ENCODE measurements at regions not wholly inside any gene's neighbourhood (a gene's known extent, or its start where the extent isn't known, plus 50 kb on each side); places are given as distances from the start of the nearest gene placed in this dataset.

DNA sequence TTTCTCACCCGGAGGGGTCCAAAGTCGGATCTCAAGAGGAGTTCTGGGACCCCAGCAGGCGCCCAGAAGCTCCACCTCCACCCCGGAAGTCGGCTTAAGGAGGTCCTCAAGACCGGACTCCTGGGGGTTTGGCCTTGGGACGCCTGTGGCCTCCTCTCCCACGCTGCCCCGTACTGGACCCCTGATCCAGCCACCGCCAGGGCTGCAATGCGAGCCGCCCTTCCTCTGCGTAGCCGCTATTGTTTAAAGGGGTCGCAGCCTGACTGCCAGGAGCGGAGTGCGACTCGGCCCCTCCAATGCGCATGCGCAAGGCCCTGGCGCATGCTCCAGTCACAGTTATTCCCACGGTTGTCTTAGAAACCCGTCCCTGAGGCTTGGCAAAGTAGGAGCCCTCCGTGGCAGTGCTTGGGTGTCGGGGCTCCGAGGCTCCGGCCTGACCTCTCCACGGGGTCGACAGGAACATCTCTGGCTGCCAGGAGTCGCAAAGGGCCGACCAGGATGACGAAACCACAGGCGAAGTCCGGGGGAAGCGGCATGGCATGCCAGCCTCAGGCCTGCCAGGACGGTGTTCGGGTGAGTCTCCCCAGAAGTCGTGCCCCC is 719.0 kb downstream of the KCNJ18 start:
- TF ChIP-seq ZNF274 (IDR thresholded peaks at IDR 0.05; ENCODE audit: low read depth, low read length), result no peak
- no peak for TF ChIP-seq YY1 (IDR thresholded peaks at IDR 0.05; ENCODE audit: insufficient read depth, insufficient read length)

Data from NT2/D1 (cell line).